GM12872 (cell line): ENCODE measurements at regions not wholly inside any gene's neighbourhood (a gene's known extent, or its start where the extent isn't known, plus 50 kb on each side); places are given as distances from the start of the nearest gene placed in this dataset.

ENCODE experiments used
- TF ChIP-seq, protein P1 (sequence below): IDR thresholded peaks from 3 replicates; pipeline ENCODE4 v1.5.1; 2011; ENCODE audit warnings: low read depth, mild to moderate bottlenecking, low read length, moderate library complexity; ENCODE audit not compliant: insufficient read depth

DNA sequence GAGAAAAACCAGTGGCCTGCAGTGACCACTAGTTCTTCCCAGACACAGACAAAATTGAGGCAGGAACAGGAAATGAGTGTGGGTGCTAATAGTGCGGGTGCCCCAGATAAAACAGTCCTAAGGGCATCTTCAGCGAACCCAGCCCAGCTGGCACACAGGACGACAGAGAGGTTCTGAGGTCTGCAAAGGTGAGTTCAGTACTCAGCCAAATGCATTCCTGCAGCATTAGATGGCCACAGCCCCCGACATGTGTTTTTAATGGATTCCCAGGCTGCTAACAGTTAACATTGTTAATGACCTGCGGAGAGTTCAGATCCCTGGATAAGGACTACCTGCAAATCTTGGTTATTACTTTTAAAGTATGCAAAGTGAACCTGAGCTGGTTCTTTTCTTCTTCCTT, 196.0 kb downstream of the HIBADH start:
- TF ChIP-seq, protein P1, sequence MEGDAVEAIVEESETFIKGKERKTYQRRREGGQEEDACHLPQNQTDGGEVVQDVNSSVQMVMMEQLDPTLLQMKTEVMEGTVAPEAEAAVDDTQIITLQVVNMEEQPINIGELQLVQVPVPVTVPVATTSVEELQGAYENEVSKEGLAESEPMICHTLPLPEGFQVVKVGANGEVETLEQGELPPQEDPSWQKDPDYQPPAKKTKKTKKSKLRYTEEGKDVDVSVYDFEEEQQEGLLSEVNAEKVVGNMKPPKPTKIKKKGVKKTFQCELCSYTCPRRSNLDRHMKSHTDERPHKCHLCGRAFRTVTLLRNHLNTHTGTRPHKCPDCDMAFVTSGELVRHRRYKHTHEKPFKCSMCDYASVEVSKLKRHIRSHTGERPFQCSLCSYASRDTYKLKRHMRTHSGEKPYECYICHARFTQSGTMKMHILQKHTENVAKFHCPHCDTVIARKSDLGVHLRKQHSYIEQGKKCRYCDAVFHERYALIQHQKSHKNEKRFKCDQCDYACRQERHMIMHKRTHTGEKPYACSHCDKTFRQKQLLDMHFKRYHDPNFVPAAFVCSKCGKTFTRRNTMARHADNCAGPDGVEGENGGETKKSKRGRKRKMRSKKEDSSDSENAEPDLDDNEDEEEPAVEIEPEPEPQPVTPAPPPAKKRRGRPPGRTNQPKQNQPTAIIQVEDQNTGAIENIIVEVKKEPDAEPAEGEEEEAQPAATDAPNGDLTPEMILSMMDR, result no peak

DNA sequence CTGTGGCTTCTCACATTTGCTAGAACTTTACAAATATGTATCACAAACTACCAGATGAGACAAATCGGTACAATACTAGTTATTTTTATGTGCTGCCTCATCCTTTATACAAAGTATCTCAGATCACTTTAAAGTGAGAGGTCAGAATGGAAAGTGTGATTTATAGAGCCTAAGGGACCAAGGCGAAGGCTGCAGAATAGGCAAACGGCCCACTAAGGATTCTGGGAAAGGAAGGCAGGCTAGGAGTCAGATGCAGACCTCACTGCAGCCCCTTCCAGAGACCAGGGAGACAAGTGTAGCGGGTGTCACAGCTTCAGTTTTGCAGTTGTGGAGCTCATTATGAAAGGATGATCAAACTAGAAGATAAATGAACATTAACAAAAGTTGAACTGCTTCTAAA, 190.6 kb downstream of the HIBADH start:
- TF ChIP-seq, protein P1, result no peak
